GM12878 (cell line): ENCODE measurements at regions not wholly inside any gene's neighbourhood (a gene's known extent, or its start where the extent isn't known, plus 50 kb on each side); places are given as distances from the start of the nearest gene placed in this dataset.

Experiments
- ATAC-seq: fragments of 200-7000 bp; cut with Tn5 transposase; 3 replicates; pipeline ENCODE4 v1.9.1; 2020; ENCODE audit warnings: mild to moderate bottlenecking, moderate library complexity
- BruUV-seq: library from RNA; stranded (reverse); fragments of 400-500 nt; replicated peaks from 2 replicates; lab custom pipeline; 2021; lab: Mats Ljungman, UMichigan
- CTCF ChIA-PET: fragments of 300-600 bp; sonication (Branson Sonifier 250); formaldehyde crosslinking; extraction: SDS; loops from one replicate; lab custom pipeline; 2021; ENCODE audit warnings: inconsistent platforms; lab: Yijun Ruan, JAX
- POLR2A ChIA-PET: fragments of 350-600 bp; formaldehyde crosslinking; extraction: SDS; loops from one replicate; lab custom pipeline; 2021; ENCODE audit warnings: inconsistent platforms; lab: Charles Lee
- RAD21 ChIA-PET: fragments of 300-600 bp; sonication (Branson Sonifier 250); formaldehyde crosslinking; loops from one replicate; lab custom pipeline; 2023; ENCODE audit warnings: antibody characterized with exemption; ENCODE audit not compliant: unreplicated experiment; lab: Charles Lee
- SMC1A ChIA-PET: fragments of 300-600 bp; sonication (Branson Sonifier 250); formaldehyde crosslinking; loops from one replicate; lab custom pipeline; 2023; ENCODE audit not compliant: unreplicated experiment, uncharacterized antibody; lab: Charles Lee
- DNase-seq: peaks from one replicate; pipeline ENCODE4 v3.0.0-alpha.2; 2011; ENCODE audit warnings: low read depth, low spot score
- FAIRE-seq: peaks from 3 replicates; lab custom pipeline; 2011; peaks lifted over from hg19 to GRCh38; lab: Jason Lieb, UNC
- H2AFZ ChIP-seq: 2 replicates; pipeline ENCODE4 v1.6.0; 2011; ENCODE audit warnings: low read depth, low read length, control low read depth; ENCODE audit not compliant: control insufficient read depth
- H3K27ac ChIP-seq: 2 replicates; pipeline ENCODE4 v1.5.1; 2011; ENCODE audit warnings: control low read depth; ENCODE audit not compliant: control insufficient read depth, insufficient read depth
- H3K27me3 ChIP-seq, 2 experiments: replicated peaks in 1 of 2; 2 replicates each; pipeline versions ENCODE4 v1.6.0 to v1.6.1; 2011; ENCODE audit warnings: low read length in 1 of 2; ENCODE audit not compliant: control insufficient read depth in 2 of 2, insufficient read depth in 2 of 2
- H3K36me3 ChIP-seq, 2 experiments: 2 replicates each; pipeline ENCODE4 v1.5.1; 2011; ENCODE audit warnings: low read length in 1 of 2; ENCODE audit not compliant: control insufficient read depth in 2 of 2, insufficient read depth in 2 of 2
- H3K4me1 ChIP-seq: 2 replicates; pipeline ENCODE4 v1.6.1; 2011; ENCODE audit warnings: mild to moderate bottlenecking, low read length, moderate library complexity, mixed read lengths; ENCODE audit not compliant: control insufficient read depth, insufficient read depth
- H3K4me2 ChIP-seq: 2 replicates; pipeline ENCODE4 v1.6.0; 2011; ENCODE audit warnings: control low read depth; ENCODE audit not compliant: control insufficient read depth, insufficient read depth
- H3K4me3 ChIP-seq: fragments of 200-600 bp; sonication (generic); 2 replicates; pipeline ENCODE4 v1.5.1; 2016
- H3K79me2 ChIP-seq: 2 replicates; pipeline ENCODE4 v1.6.0; 2011; ENCODE audit warnings: low read length; ENCODE audit not compliant: control insufficient read depth, insufficient read depth
- H3K9ac ChIP-seq: 2 replicates; pipeline ENCODE4 v1.8.0; 2011; ENCODE audit warnings: low read length, control low read depth, mixed read lengths; ENCODE audit not compliant: control insufficient read depth, insufficient read depth
- H3K9me3 ChIP-seq: replicated peaks from 3 replicates; pipeline ENCODE4 v1.5.1; 2011; ENCODE audit warnings: mild to moderate bottlenecking, low read length; ENCODE audit not compliant: control insufficient read depth, insufficient read depth
- H4K20me1 ChIP-seq: 2 replicates; pipeline ENCODE4 v1.6.0; 2011; ENCODE audit not compliant: control insufficient read depth, insufficient read depth
- BMI1 ChIP-seq: fragments of 450-650 bp; IDR thresholded peaks from 2 replicates; pipeline ENCODE4 v1.6.1; 2016; ENCODE audit warnings: mild to moderate bottlenecking, moderate library complexity, borderline replicate concordance
- BRCA1 ChIP-seq: IDR thresholded peaks from 2 replicates; pipeline ENCODE4 v1.6.1; 2011; ENCODE audit warnings: low read depth, low read length, improper control_type of control experiment
- CEBPB ChIP-seq, 2 experiments: fragments of 150-350 bp in 1 of 2; IDR thresholded peaks; 2 replicates each; pipeline ENCODE4 v1.6.1; 2012 to 2014; ENCODE audit warnings: low read depth in 2 of 2, low read length in 2 of 2, borderline replicate concordance in 1 of 2, inconsistent platforms in 1 of 2
- CUX1 ChIP-seq: IDR thresholded peaks from 2 replicates; pipeline ENCODE4 v1.6.1; 2012; ENCODE audit warnings: improper control_type of control experiment, low read depth, low read length; ENCODE audit not compliant: insufficient replicate concordance
- IRF4 ChIP-seq: IDR thresholded peaks from 2 replicates; pipeline ENCODE4 v1.6.1; 2011; ENCODE audit warnings: low read depth, low read length
- MYC ChIP-seq: IDR thresholded peaks from 2 replicates; pipeline ENCODE4 v1.6.1; 2011; ENCODE audit warnings: mild to moderate bottlenecking, low read length, moderate library complexity, inconsistent platforms; ENCODE audit not compliant: insufficient read depth, insufficient replicate concordance, insufficient read length, severe bottlenecking
- NR2F1 ChIP-seq: fragments of 450-650 bp; conservative IDR thresholded peaks from 2 replicates; pipeline ENCODE4 v1.6.1; 2017; ENCODE audit warnings: mild to moderate bottlenecking
- REST ChIP-seq: IDR thresholded peaks from 2 replicates; pipeline ENCODE4 v1.6.1; 2012; ENCODE audit warnings: mild to moderate bottlenecking, low read depth, low read length
- SKIL ChIP-seq: fragments of 450-650 bp; IDR thresholded peaks from 2 replicates; pipeline ENCODE4 v1.6.1; 2017; ENCODE audit warnings: mild to moderate bottlenecking, low read depth, inconsistent platforms; ENCODE audit not compliant: poor library complexity, severe bottlenecking
- SPI1 ChIP-seq: IDR thresholded peaks from 2 replicates; pipeline ENCODE4 v1.6.1; 2011; ENCODE audit warnings: low read depth, mild to moderate bottlenecking, low read length, moderate library complexity, borderline replicate concordance; ENCODE audit not compliant: insufficient read depth
- ZNF622 ChIP-seq: fragments of 450-650 bp; IDR thresholded peaks from 2 replicates; pipeline ENCODE4 v1.6.1; 2017; ENCODE audit warnings: mild to moderate bottlenecking, inconsistent platforms
- WGBS: methylation state at CpG from one replicate; pipeline ENCODE4 v1.1.6; 2016; ENCODE audit warnings: low lambda C conversion rate; ENCODE audit not compliant: insufficient replicate concordance, insufficient coverage; ENCODE audit errors: missing lambda C conversion rate; 5-methylcytosine and 5-hydroxymethylcytosine counted together
- in situ Hi-C: fragments of 300-500 bp; cut with MboI; formaldehyde crosslinking; loops from 9 replicates; pipeline ENCODE4 v1.14.3; 2018; ENCODE audit warnings: mixed read lengths
- intact Hi-C: fragments of 100-400 bp; cut with micrococcal nuclease; formaldehyde crosslinking; loops from one replicate; pipeline ENCODE4 v1.14.2; 2022; ENCODE audit not compliant: unreplicated experiment

- TF ChIP-seq SKIL (no peak), SPI1 (no peak), NR2F1 (no peak), CEBPB (IDR thresholded peaks at IDR 0.05; ENCODE audit: borderline replicate concordance in 1 of 2, low read depth in 2 of 2, low read length in 2 of 2) (no peak), BRCA1 (no peak), BMI1 (no peak)
- TF ChIP-seq, all 136 proteins: peak for 0
Observed at GRCh38 chr11:109015283-109015682, 350.4 kb downstream of the DDX10 start (continued).

- no peak for FAIRE-seq
- no peaks in the 10 kb centered on the region for H3K79me2 ChIP-seq
- no peak overlapping the region for H3K9ac ChIP-seq
- no peaks in the 10 kb centered on the region; the same call in 1 of the 2 replicates for H4K20me1 ChIP-seq
- CTCF ChIA-PET = no interaction called here
- H3K9me3 ChIP-seq = no peaks in the 10 kb centered on the region
- intact Hi-C loops = no loop called here
- H3K27ac ChIP-seq = no peak overlapping the region
- no peak overlapping the region for H3K4me2 ChIP-seq
- no peak for DNase-seq
- SMC1A ChIA-PET = no interaction called here
- no peaks in the 10 kb centered on the region for H3K36me3 ChIP-seq
- RAD21 ChIA-PET = no interaction called here
- no TSS peak for BruUV-seq
- ATAC-seq = no peak
- H3K4me1 ChIP-seq = no peaks in the 10 kb centered on the region
- POLR2A ChIA-PET = no interaction called here
- in situ Hi-C loops = no loop called here
- no peak overlapping the region for H3K4me3 ChIP-seq
- no peak overlapping the region for H2AFZ ChIP-seq
- H3K27me3 ChIP-seq = 0 out of 4 replicates have a peak, but pooled peaks cover 0 to 1% of the 10 kb centered on the region in 2 experiments
- 5% methylated on average over 1 of the region's 1 CpG for WGBS
- no peak for TF ChIP-seq IRF4
- no peak for TF ChIP-seq CUX1
- TF ChIP-seq REST = no peak
- TF ChIP-seq MYC = no peak
- TF ChIP-seq ZNF622 = no peak
Observed at GRCh38 chr11:109016724-109017123, 351.9 kb downstream of the DDX10 start.
